ENCODE measurements at regions not wholly inside any gene's neighbourhood (a gene's known extent, or its start where the extent isn't known, plus 50 kb on each side); places are given as distances from the start of the nearest gene placed in this dataset.

DNA sequence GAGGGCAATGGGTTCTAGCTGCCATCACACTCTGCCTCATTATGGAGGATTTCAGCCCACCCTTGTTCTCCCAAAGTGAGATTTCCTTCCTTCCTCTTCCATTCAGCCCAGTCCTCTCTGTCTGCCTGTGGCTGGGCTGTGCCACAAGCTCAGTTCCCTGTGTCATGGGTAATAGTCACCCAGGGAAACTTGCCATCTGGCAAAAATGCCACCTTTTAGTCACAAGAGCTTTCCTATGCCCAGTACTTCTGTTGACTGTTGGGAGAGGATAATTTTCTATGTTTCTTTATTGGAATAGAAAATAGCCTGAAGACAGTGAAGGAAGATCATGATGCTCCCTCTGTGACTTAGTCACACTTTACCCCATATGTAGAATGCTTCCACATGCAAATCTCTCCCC lies 71.4 kb downstream of the TLR4 start:
- Histone ChIP-seq H3K4me1 (ENCODE audit: control insufficient read depth in 2 of 2, insufficient read depth in 2 of 2, low read length in 1 of 2) (no peaks in the 10 kb centered on the region), H3K27ac (ENCODE audit: low read depth in 2 of 2, low read length in 1 of 2) (no peak overlapping the region), H3K4me3 (ENCODE audit: low read depth in 1 of 2, low read length in 2 of 2) (no peak overlapping the region), H3K27me3 (ENCODE audit: control insufficient read depth in 1 of 2, insufficient read depth in 2 of 2, low read length in 2 of 2) (no peaks in the 10 kb centered on the region), H3K9me3 (ENCODE audit: control insufficient read depth in 2 of 2, insufficient read depth in 1 of 2, low read depth in 1 of 2, low read length in 1 of 2) (no peaks in the 10 kb centered on the region), H3K36me3 (ENCODE audit: control insufficient read depth in 2 of 2, insufficient read depth in 2 of 2, low read length in 1 of 2) (no peaks in the 10 kb centered on the region)

DNA sequence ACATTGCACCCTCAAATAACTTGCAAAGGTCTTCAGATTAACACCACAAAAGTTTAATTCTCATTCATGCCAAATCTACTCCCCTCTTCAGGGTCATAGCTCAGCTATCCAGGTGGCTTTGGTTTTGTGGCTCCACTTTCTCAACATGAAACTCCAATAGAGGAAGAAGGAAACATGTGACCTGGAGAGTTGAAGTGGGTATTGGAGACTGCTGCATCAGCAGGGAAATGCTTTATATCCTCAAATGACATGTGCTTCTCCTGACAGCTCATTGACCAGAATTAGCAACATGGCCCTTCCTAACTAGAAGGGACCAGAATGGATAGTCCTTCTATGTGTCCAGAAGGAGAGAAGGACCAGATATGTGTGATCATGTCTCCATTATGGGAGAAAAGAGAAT lies 73.6 kb downstream of the TLR4 start:
- H3K27ac ChIP-seq (ENCODE audit: low read depth in 2 of 2, low read length in 1 of 2): no peak overlapping the region
- no peaks in the 10 kb centered on the region for H3K4me1 ChIP-seq (ENCODE audit: control insufficient read depth in 2 of 2, insufficient read depth in 2 of 2, low read length in 1 of 2)
- H3K27me3 ChIP-seq (ENCODE audit: control insufficient read depth in 1 of 2, insufficient read depth in 2 of 2, low read length in 2 of 2): no peaks in the 10 kb centered on the region
- H3K9me3 ChIP-seq (ENCODE audit: control insufficient read depth in 2 of 2, insufficient read depth in 1 of 2, low read depth in 1 of 2, low read length in 1 of 2): no peaks in the 10 kb centered on the region
- H3K36me3 ChIP-seq (ENCODE audit: control insufficient read depth in 2 of 2, insufficient read depth in 2 of 2, low read length in 1 of 2): no peaks in the 10 kb centered on the region
- no peak overlapping the region for H3K4me3 ChIP-seq (ENCODE audit: low read depth in 1 of 2, low read length in 2 of 2)

DNA sequence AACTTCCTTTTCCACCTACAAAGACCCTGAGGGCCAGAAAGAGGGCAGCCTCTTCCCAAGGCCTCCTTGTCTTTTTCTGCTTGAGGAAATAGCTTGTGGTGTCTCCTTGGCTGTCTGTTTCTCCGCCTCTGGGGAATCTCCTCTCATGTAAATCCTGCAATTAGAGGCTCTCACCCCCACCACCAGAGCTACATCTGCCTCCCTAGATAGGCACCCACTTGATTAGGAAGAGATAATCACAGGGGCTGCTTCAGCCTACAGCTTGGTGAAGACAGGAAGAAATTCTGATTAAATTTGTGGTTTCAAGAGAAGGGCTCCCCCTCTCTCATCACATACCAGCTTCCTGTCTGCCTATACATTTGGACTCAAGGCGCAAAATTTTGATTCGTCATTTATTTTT lies 75.6 kb downstream of the TLR4 start:
- H3K27ac ChIP-seq (ENCODE audit: low read depth in 2 of 2, low read length in 1 of 2): no peak overlapping the region
- WGBS, 2 donors: 81% methylated on average over 3 of the region's 3 CpGs
- H3K27me3 ChIP-seq (ENCODE audit: control insufficient read depth in 1 of 2, insufficient read depth in 2 of 2, low read length in 2 of 2): no peaks in the 10 kb centered on the region
- H3K4me3 ChIP-seq (ENCODE audit: low read depth in 1 of 2, low read length in 2 of 2): no peak overlapping the region
- H3K9me3 ChIP-seq (ENCODE audit: control insufficient read depth in 2 of 2, insufficient read depth in 1 of 2, low read depth in 1 of 2, low read length in 1 of 2): no peaks in the 10 kb centered on the region
- H3K4me1 ChIP-seq (ENCODE audit: control insufficient read depth in 2 of 2, insufficient read depth in 2 of 2, low read length in 1 of 2): no peaks in the 10 kb centered on the region
- no peaks in the 10 kb centered on the region for H3K36me3 ChIP-seq (ENCODE audit: control insufficient read depth in 2 of 2, insufficient read depth in 2 of 2, low read length in 1 of 2)

DNA sequence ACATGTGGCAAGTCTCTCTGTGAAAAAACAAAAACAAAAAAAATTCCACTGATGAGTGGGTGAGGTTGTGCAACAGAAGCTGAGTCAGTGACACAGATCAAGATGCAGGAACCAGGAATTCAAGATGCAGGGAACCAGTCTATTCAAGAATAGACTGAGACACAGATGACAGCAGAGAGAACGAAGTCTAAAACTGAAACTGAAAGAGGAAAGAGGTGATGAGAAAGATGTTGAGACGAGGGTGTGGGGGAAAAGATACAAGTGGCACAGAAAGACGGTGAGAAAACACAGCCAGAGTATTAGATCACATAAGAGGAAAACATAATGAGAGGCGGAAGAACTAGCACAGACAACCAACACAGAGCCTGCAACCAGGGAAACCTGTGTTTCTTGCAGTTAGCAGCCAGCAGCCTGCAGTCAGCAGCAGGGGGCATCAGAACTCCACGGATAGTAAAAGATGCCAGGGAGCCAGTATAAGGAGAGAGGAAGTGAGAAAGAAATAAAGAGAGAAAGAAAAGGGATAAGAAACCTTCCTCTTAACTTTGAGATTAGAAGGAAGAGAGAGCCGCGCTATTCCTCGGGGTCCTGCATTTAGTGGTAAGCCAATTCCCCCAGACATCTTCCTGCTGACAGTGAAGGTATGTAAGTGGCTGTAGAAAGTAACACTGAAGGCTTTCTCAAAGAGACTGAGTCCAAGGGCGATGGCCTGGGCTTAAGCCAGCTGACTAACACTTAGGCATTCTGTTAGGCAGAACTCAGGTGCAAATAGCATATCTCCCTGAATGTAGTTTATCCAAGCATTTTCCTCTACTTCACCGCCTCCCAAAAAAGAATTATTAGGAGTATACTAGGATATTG lies 79.0 kb downstream of the TLR4 start:
- 13 to 21% methylated on average over 10 of the region's 10 CpGs for WGBS, 2 donors
- Histone ChIP-seq H3K4me3 (ENCODE audit: low read depth in 1 of 2, low read length in 2 of 2) (peak overlapping the region; percentile 27 to 35), H3K27me3 (ENCODE audit: control insufficient read depth in 1 of 2, insufficient read depth in 2 of 2, low read length in 2 of 2) (no peaks in the 10 kb centered on the region), H3K27ac (ENCODE audit: low read depth in 2 of 2, low read length in 1 of 2) (no peak overlapping the region), H3K4me1 (ENCODE audit: control insufficient read depth in 2 of 2, insufficient read depth in 2 of 2, low read length in 1 of 2) (no peaks in the 10 kb centered on the region), H3K9me3 (ENCODE audit: control insufficient read depth in 2 of 2, insufficient read depth in 1 of 2, low read depth in 1 of 2, low read length in 1 of 2) (no peaks in the 10 kb centered on the region), H3K36me3 (ENCODE audit: control insufficient read depth in 2 of 2, insufficient read depth in 2 of 2, low read length in 1 of 2) (no peaks in the 10 kb centered on the region)

- no peak overlapping the region for H3K27ac ChIP-seq (ENCODE audit: low read depth in 2 of 2, low read length in 1 of 2)
- WGBS, 2 donors: 45 to 67% methylated on average over 1 of the region's 1 CpG
- no peaks in the 10 kb centered on the region for H3K9me3 ChIP-seq (ENCODE audit: control insufficient read depth in 2 of 2, insufficient read depth in 1 of 2, low read depth in 1 of 2, low read length in 1 of 2)
- H3K27me3 ChIP-seq (ENCODE audit: control insufficient read depth in 1 of 2, insufficient read depth in 2 of 2, low read length in 2 of 2): no peaks in the 10 kb centered on the region
- no peaks in the 10 kb centered on the region for H3K36me3 ChIP-seq (ENCODE audit: control insufficient read depth in 2 of 2, insufficient read depth in 2 of 2, low read length in 1 of 2)
- H3K4me3 ChIP-seq (ENCODE audit: low read depth in 1 of 2, low read length in 2 of 2): no peak overlapping the region
- no peaks in the 10 kb centered on the region for H3K4me1 ChIP-seq (ENCODE audit: control insufficient read depth in 2 of 2, insufficient read depth in 2 of 2, low read length in 1 of 2)
Observed at GRCh38 chr9:117783828-117784227, 79.6 kb downstream of the TLR4 start.

DNA sequence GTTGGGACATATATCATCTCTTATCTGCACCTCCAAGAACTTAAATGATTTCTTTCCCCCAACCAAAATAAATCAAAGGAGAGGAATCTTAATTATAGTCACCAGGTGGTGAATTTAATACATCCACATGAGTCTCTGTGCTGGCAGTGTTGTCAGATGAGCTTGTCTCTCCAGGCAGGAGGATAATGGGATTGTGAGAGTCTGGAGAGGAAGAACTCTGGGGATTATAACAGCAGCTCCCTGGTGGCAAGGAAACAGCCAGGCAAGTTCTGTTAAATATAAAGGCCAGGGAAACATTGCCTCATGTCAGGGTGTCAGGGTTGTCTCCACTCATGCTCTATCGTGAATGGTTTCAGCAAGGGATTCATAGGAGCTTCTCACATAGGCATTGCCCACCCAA lies 80.8 kb downstream of the TLR4 start:
- no peaks in the 10 kb centered on the region for H3K4me1 ChIP-seq (ENCODE audit: control insufficient read depth in 2 of 2, insufficient read depth in 2 of 2, low read length in 1 of 2)
- H3K9me3 ChIP-seq (ENCODE audit: control insufficient read depth in 2 of 2, insufficient read depth in 1 of 2, low read depth in 1 of 2, low read length in 1 of 2): no peaks in the 10 kb centered on the region
- H3K4me3 ChIP-seq (ENCODE audit: low read depth in 1 of 2, low read length in 2 of 2): no peak overlapping the region
- no peaks in the 10 kb centered on the region for H3K36me3 ChIP-seq (ENCODE audit: control insufficient read depth in 2 of 2, insufficient read depth in 2 of 2, low read length in 1 of 2)
- H3K27ac ChIP-seq (ENCODE audit: low read depth in 2 of 2, low read length in 1 of 2): no peak overlapping the region
- WGBS, 2 donors: 47 to 68% methylated on average over 1 of the region's 1 CpG
- no peaks in the 10 kb centered on the region for H3K27me3 ChIP-seq (ENCODE audit: control insufficient read depth in 1 of 2, insufficient read depth in 2 of 2, low read length in 2 of 2)

GRCh38 chr9:117787746-117788145 lies 83.5 kb downstream of the TLR4 start:
- H3K4me1 ChIP-seq (ENCODE audit: control insufficient read depth in 2 of 2, insufficient read depth in 2 of 2, low read length in 1 of 2): no peaks in the 10 kb centered on the region
- H3K4me3 ChIP-seq (ENCODE audit: low read depth in 1 of 2, low read length in 2 of 2): no peak overlapping the region
- 71 to 81% methylated on average over 3 of the region's 3 CpGs for WGBS, 2 donors
- H3K27me3 ChIP-seq (ENCODE audit: control insufficient read depth in 1 of 2, insufficient read depth in 2 of 2, low read length in 2 of 2): no peaks in the 10 kb centered on the region
- no peaks in the 10 kb centered on the region for H3K9me3 ChIP-seq (ENCODE audit: control insufficient read depth in 2 of 2, insufficient read depth in 1 of 2, low read depth in 1 of 2, low read length in 1 of 2)
- no peak overlapping the region for H3K27ac ChIP-seq (ENCODE audit: low read depth in 2 of 2, low read length in 1 of 2)
- no peaks in the 10 kb centered on the region for H3K36me3 ChIP-seq (ENCODE audit: control insufficient read depth in 2 of 2, insufficient read depth in 2 of 2, low read length in 1 of 2)

DNA sequence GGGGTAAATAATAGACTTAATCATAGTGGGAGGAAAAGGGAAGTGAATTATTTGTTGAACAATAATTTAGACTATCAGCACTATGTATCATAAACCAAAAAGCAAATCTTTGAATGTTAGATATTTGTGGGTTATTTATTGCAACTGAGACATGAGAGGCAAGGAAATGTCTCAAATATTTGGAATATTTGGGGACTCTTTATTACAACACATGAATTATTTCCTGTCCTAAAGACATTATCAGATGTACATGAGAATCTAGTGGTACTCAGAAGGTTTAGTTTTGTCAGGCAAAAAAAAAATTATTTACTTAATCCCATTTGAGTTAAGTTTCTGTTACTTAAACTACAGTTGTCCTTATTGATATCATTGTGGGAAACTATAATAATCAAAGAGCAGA lies 91.1 kb downstream of the TLR4 start:
- Histone ChIP-seq H3K4me1 (ENCODE audit: control insufficient read depth in 2 of 2, insufficient read depth in 2 of 2, low read length in 1 of 2) (no peaks in the 10 kb centered on the region), H3K27ac (ENCODE audit: low read depth in 2 of 2, low read length in 1 of 2) (no peak overlapping the region), H3K27me3 (ENCODE audit: control insufficient read depth in 1 of 2, insufficient read depth in 2 of 2, low read length in 2 of 2) (no peaks in the 10 kb centered on the region), H3K9me3 (ENCODE audit: control insufficient read depth in 2 of 2, insufficient read depth in 1 of 2, low read depth in 1 of 2, low read length in 1 of 2) (no peaks in the 10 kb centered on the region), H3K4me3 (ENCODE audit: low read depth in 1 of 2, low read length in 2 of 2) (no peak overlapping the region), H3K36me3 (ENCODE audit: control insufficient read depth in 2 of 2, insufficient read depth in 2 of 2, low read length in 1 of 2) (no peaks in the 10 kb centered on the region)

DNA sequence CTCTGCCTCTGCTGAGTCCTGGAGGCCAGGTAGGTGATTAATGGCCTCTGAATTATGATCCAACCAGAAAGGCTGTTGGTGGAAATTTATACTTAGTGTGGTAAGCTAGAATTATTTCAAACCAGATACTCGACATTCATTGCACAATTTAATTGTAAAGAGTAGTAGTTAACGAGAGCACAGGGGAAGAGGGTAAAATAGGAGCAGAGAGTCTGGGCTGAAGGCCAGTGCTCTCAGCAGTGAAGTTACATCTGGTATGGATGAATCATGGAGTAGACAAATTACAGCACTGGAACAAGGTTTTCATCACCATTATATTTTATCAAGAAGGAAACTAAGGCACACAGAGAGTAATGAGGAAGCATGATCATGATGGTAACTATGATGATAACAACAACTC lies 92.5 kb downstream of the TLR4 start:
- no peaks in the 10 kb centered on the region for H3K9me3 ChIP-seq (ENCODE audit: control insufficient read depth in 2 of 2, insufficient read depth in 1 of 2, low read depth in 1 of 2, low read length in 1 of 2)
- no peak overlapping the region for H3K27ac ChIP-seq (ENCODE audit: low read depth in 2 of 2, low read length in 1 of 2)
- no peak overlapping the region for H3K4me3 ChIP-seq (ENCODE audit: low read depth in 1 of 2, low read length in 2 of 2)
- H3K4me1 ChIP-seq (ENCODE audit: control insufficient read depth in 2 of 2, insufficient read depth in 2 of 2, low read length in 1 of 2): no peaks in the 10 kb centered on the region
- 76 to 83% methylated on average over 2 of the region's 2 CpGs for WGBS, 2 donors
- H3K36me3 ChIP-seq (ENCODE audit: control insufficient read depth in 2 of 2, insufficient read depth in 2 of 2, low read length in 1 of 2): no peaks in the 10 kb centered on the region
- no peaks in the 10 kb centered on the region for H3K27me3 ChIP-seq (ENCODE audit: control insufficient read depth in 1 of 2, insufficient read depth in 2 of 2, low read length in 2 of 2)

GRCh38 chr9:117800389-117800788 lies 96.2 kb downstream of the TLR4 start:
- H3K27ac ChIP-seq (ENCODE audit: low read depth in 2 of 2, low read length in 1 of 2): no peak overlapping the region
- 54 to 68% methylated on average over 2 of the region's 2 CpGs for WGBS, 2 donors
- H3K36me3 ChIP-seq (ENCODE audit: control insufficient read depth in 2 of 2, insufficient read depth in 2 of 2, low read length in 1 of 2): no peaks in the 10 kb centered on the region
- H3K9me3 ChIP-seq (ENCODE audit: control insufficient read depth in 2 of 2, insufficient read depth in 1 of 2, low read depth in 1 of 2, low read length in 1 of 2): no peaks in the 10 kb centered on the region
- no peak overlapping the region for H3K4me3 ChIP-seq (ENCODE audit: low read depth in 1 of 2, low read length in 2 of 2)
- no peaks in the 10 kb centered on the region for H3K27me3 ChIP-seq (ENCODE audit: control insufficient read depth in 1 of 2, insufficient read depth in 2 of 2, low read length in 2 of 2)
- H3K4me1 ChIP-seq (ENCODE audit: control insufficient read depth in 2 of 2, insufficient read depth in 2 of 2, low read length in 1 of 2): no peaks in the 10 kb centered on the region
